ENCODE measurements at regions not wholly inside any gene's neighbourhood (a gene's known extent, or its start where the extent isn't known, plus 50 kb on each side); places are given as distances from the start of the nearest gene placed in this dataset.

- no peak for DNase-seq (ENCODE audit: low read depth in 2 of 2)
Measured at GRCh38 chr5:174159327-174160114, 114.0 kb downstream of the NSG2 start.

- no peak for DNase-seq (ENCODE audit: low read depth in 2 of 2)
Measured at GRCh38 chr5:174165406-174165805, 119.9 kb downstream of the NSG2 start.

GRCh38 chr5:174166231-174167079, 120.9 kb downstream of the NSG2 start:
- no peak for DNase-seq (ENCODE audit: low read depth in 2 of 2)

- no peak for DNase-seq (ENCODE audit: low read depth in 2 of 2)
Measured at GRCh38 chr5:174167080-174167910, 121.8 kb downstream of the NSG2 start.

- DNase-seq (ENCODE audit: low read depth in 2 of 2) = no peak
Measured at GRCh38 chr5:174172152-174172551, 126.6 kb downstream of the NSG2 start.

GRCh38 chr5:174172566-174172965, 127.1 kb downstream of the NSG2 start:
- DNase-seq (ENCODE audit: low read depth in 2 of 2) = no peak

GRCh38 chr5:174173766-174174165, 128.3 kb downstream of the NSG2 start:
- no peak for DNase-seq (ENCODE audit: low read depth in 2 of 2)

- no peak for DNase-seq (ENCODE audit: low read depth in 2 of 2)
Measured at GRCh38 chr5:174175716-174176268, 130.3 kb downstream of the NSG2 start.

GRCh38 chr5:174176511-174176910, 131.0 kb downstream of the NSG2 start:
- no peak for DNase-seq (ENCODE audit: low read depth in 2 of 2)

- DNase-seq (ENCODE audit: low read depth in 2 of 2) = no peak
Measured at GRCh38 chr5:174177531-174177930, 132.0 kb downstream of the NSG2 start.

- DNase-seq (ENCODE audit: low read depth in 2 of 2) = no peak
Measured at GRCh38 chr5:174177976-174178605, 132.6 kb downstream of the NSG2 start.

- no peak for DNase-seq (ENCODE audit: low read depth in 2 of 2)
Measured at GRCh38 chr5:174180639-174181038, 135.1 kb downstream of the NSG2 start.

- no peak for DNase-seq (ENCODE audit: low read depth in 2 of 2)
Measured at GRCh38 chr5:174182111-174182510, 136.6 kb downstream of the NSG2 start.

GRCh38 chr5:174183701-174184100, 138.2 kb downstream of the NSG2 start:
- DNase-seq (ENCODE audit: low read depth in 2 of 2) = no peak

- DNase-seq (ENCODE audit: low read depth in 2 of 2) = no peak
Measured at GRCh38 chr5:174185506-174185905, 140.0 kb downstream of the NSG2 start.

GRCh38 chr5:174186096-174186695, 140.7 kb downstream of the NSG2 start:
- no peak for DNase-seq (ENCODE audit: low read depth in 2 of 2)

GRCh38 chr5:174187001-174187400, 141.5 kb downstream of the NSG2 start:
- no peak for DNase-seq (ENCODE audit: low read depth in 2 of 2)

- no peak for DNase-seq (ENCODE audit: low read depth in 2 of 2)
Measured at GRCh38 chr5:174187481-174187880, 142.0 kb downstream of the NSG2 start.

GRCh38 chr5:174188295-174188694, 142.8 kb downstream of the NSG2 start:
- no peak for DNase-seq (ENCODE audit: low read depth in 2 of 2)

- DNase-seq (ENCODE audit: low read depth in 2 of 2) = no peak
Measured at GRCh38 chr5:174189654-174190541, 144.4 kb downstream of the NSG2 start.

Data from stimulated activated CD8-positive, alpha-beta memory T cell treated with anti-CD3 and anti-CD28 coated beads, Interleukin-2, amount 100 ng/mL, for 1 hour (primary cell).